DOHH2 (cell line): ENCODE measurements at regions not wholly inside any gene's neighbourhood (a gene's known extent, or its start where the extent isn't known, plus 50 kb on each side); places are given as distances from the start of the nearest gene placed in this dataset.

ENCODE experiments used
- EZH2phosphoT487 ChIP-seq: fragments of 200-600 bp; sonication (generic); IDR thresholded peaks from 2 replicates; pipeline ENCODE4 v1.6.1; 2017; ENCODE audit warnings: borderline replicate concordance, mild to moderate bottlenecking, antibody characterized with exemption, low read length, moderate library complexity, mixed read lengths
- TF ChIP-seq, protein P1 (sequence below): fragments of 200-600 bp; sonication (generic); IDR thresholded peaks from one replicate; pipeline ENCODE4 v1.5.1; 2014; ENCODE audit warnings: antibody characterized with exemption, mild to moderate bottlenecking, low read depth, low read length; ENCODE audit not compliant: poor library complexity, severe bottlenecking

DNA sequence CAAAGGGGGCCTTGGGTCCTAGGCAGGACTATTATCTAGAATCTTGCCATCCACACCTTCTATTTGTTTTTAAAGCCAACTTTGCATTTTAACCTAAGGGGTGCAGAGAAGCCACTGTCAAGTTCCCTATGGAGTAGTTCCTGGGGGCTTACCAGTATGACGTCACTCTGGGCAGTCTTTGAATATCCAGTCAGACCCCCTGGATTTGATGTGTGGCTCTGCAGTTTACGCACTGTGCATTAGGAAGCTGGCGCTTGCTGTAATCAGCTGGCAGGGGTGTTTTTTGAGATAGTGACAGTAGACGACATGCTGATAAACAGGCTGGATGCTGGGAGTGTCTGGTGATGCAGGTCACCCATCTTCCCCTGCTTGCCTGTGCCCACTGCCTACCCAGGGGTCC lies 892.7 kb upstream of the ZNF722 start:
- TF ChIP-seq, protein P1, sequence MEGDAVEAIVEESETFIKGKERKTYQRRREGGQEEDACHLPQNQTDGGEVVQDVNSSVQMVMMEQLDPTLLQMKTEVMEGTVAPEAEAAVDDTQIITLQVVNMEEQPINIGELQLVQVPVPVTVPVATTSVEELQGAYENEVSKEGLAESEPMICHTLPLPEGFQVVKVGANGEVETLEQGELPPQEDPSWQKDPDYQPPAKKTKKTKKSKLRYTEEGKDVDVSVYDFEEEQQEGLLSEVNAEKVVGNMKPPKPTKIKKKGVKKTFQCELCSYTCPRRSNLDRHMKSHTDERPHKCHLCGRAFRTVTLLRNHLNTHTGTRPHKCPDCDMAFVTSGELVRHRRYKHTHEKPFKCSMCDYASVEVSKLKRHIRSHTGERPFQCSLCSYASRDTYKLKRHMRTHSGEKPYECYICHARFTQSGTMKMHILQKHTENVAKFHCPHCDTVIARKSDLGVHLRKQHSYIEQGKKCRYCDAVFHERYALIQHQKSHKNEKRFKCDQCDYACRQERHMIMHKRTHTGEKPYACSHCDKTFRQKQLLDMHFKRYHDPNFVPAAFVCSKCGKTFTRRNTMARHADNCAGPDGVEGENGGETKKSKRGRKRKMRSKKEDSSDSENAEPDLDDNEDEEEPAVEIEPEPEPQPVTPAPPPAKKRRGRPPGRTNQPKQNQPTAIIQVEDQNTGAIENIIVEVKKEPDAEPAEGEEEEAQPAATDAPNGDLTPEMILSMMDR = no peak
- TF ChIP-seq EZH2phosphoT487 = no peak
